HepG2 (cell line): ENCODE measurements at regions not wholly inside any gene's neighbourhood (a gene's known extent, or its start where the extent isn't known, plus 50 kb on each side); places are given as distances from the start of the nearest gene placed in this dataset.

ENCODE experiments used
- ATAC-seq: fragments of 200-7000 bp; cut with Tn5 transposase; 3 replicates; pipeline ENCODE4 v1.9.1; 2020; ENCODE audit warnings: mild to moderate bottlenecking, moderate library complexity
- BruUV-seq: library from RNA; stranded (reverse); fragments of 400-500 nt; replicated peaks from 2 replicates; lab custom pipeline; 2021; lab: Mats Ljungman, UMichigan
- CTCF ChIA-PET: fragments of 300-600 bp; formaldehyde crosslinking; extraction: SDS; loops from one replicate; lab custom pipeline; 2021; ENCODE audit warnings: low total read pairs, inconsistent platforms, low intra/inter-chr PET ratio; lab: Yijun Ruan, JAX
- POLR2A ChIA-PET: fragments of 350-600 bp; sonication (Branson Sonifier 250); formaldehyde crosslinking; loops from one replicate; lab custom pipeline; 2020; ENCODE audit warnings: antibody characterized with exemption, inconsistent platforms; lab: Yijun Ruan, JAX
- DNase-seq: peaks from one replicate; pipeline ENCODE4 v3.0.0-alpha.2; 2015; ENCODE audit warnings: low spot score
- FAIRE-seq: peaks from 3 replicates; lab custom pipeline; 2011; peaks lifted over from hg19 to GRCh38; lab: Jason Lieb, UNC
- H2AFZ ChIP-seq: one replicate; pipeline ENCODE4 v1.6.1; 2011; ENCODE audit warnings: low read length, inconsistent platforms
- H3K27ac ChIP-seq: fragments of 300-600 bp; 3 replicates; pipeline ENCODE4 v1.8.0; 2011; ENCODE audit warnings: mixed run types, mild to moderate bottlenecking, mixed read lengths, low read length, inconsistent platforms; ENCODE audit not compliant: insufficient read depth; ENCODE audit errors: extremely low read length
- H3K27me3 ChIP-seq, 2 experiments: fragments of 200-600 bp in 1 of 2; 2 replicates in 1 of 2; 3 replicates in 1 of 2; pipeline versions ENCODE4 v1.6.0 to v1.8.0; 2011; ENCODE audit warnings: low read length in 2 of 2, mild to moderate bottlenecking in 2 of 2, moderate library complexity in 2 of 2, inconsistent platforms in 1 of 2; ENCODE audit not compliant: insufficient read depth in 2 of 2, control insufficient read depth in 1 of 2
- H3K36me3 ChIP-seq, 2 experiments: fragments of 200-600 bp in 1 of 2; replicated peaks in 1 of 2; 2 replicates in 1 of 2; 3 replicates in 1 of 2; pipeline versions ENCODE4 v1.5.1 to v1.8.0; 2011; ENCODE audit warnings: low read length in 2 of 2, inconsistent platforms in 1 of 2; ENCODE audit not compliant: insufficient read depth in 2 of 2, control insufficient read depth in 1 of 2
- H3K4me1 ChIP-seq: 2 replicates; pipeline ENCODE4 v1.5.1; 2012; ENCODE audit warnings: low read length, inconsistent platforms; ENCODE audit not compliant: insufficient read depth
- H3K4me2 ChIP-seq: 2 replicates; pipeline ENCODE4 v1.6.0; 2011; ENCODE audit warnings: low read depth, low read length, inconsistent platforms
- H3K4me3 ChIP-seq, 3 experiments: fragments of 200-600 bp in 1 of 3; sonication (generic), shearing (Covaris generic) in 1 of 3; replicated peaks in 1 of 3; 2 replicates each; pipeline ENCODE4 v1.5.1; 2011 to 2016; ENCODE audit warnings: low read length in 3 of 3, inconsistent platforms in 2 of 3, low read depth in 2 of 3, mild to moderate bottlenecking in 2 of 3, control low read depth in 1 of 3, mixed read lengths in 1 of 3; ENCODE audit not compliant: insufficient read depth in 1 of 3
- H3K79me2 ChIP-seq: one replicate; pipeline ENCODE4 v1.6.1; 2011; ENCODE audit warnings: low read length, inconsistent platforms; ENCODE audit not compliant: insufficient read depth
- H3K9ac ChIP-seq: 2 replicates; pipeline ENCODE4 v1.6.0; 2011; ENCODE audit warnings: mild to moderate bottlenecking, low read depth, low read length, inconsistent platforms; ENCODE audit not compliant: insufficient read depth
- H3K9me3 ChIP-seq: 2 replicates; pipeline ENCODE4 v1.5.1; 2012; ENCODE audit warnings: mild to moderate bottlenecking, low read length
- H4K20me1 ChIP-seq: 2 replicates; pipeline ENCODE4 v1.6.0; 2011; ENCODE audit warnings: inconsistent platforms, mild to moderate bottlenecking, low read length, moderate library complexity; ENCODE audit not compliant: insufficient read depth
- FOXK1 ChIP-seq: sonication (generic); formaldehyde crosslinking; IDR thresholded peaks from 2 replicates; pipeline ENCODE4 v1.4.0; 2020; ENCODE audit warnings: low read depth, missing genetic modification reagents, borderline replicate concordance
- FOXP1 ChIP-seq, 2 experiments: fragments of 450-650 bp in 1 of 2; IDR thresholded peaks; 2 replicates each; pipeline ENCODE4 v1.6.1; 2017 to 2018; ENCODE audit warnings: antibody characterized with exemption in 1 of 2
- KDM1A ChIP-seq: IDR thresholded peaks from 2 replicates; pipeline ENCODE4 v1.6.1; 2016; ENCODE audit warnings: missing compliant biosample characterization
- MTERF4 ChIP-seq: sonication (generic); formaldehyde crosslinking; IDR thresholded peaks from 2 replicates; pipeline ENCODE4 v1.8.0; 2023; ENCODE audit warnings: mild to moderate bottlenecking, missing genetic modification reagents
- NCOA5 ChIP-seq: sonication (generic); formaldehyde crosslinking; IDR thresholded peaks from 2 replicates; pipeline ENCODE4 v1.4.0; 2020; ENCODE audit warnings: missing genetic modification reagents
- NFAT5 ChIP-seq: sonication (generic); formaldehyde crosslinking; IDR thresholded peaks from 2 replicates; pipeline ENCODE4 v1.4.0; 2020; ENCODE audit warnings: missing genetic modification reagents
- PRDM10 ChIP-seq: sonication (generic); formaldehyde crosslinking; IDR thresholded peaks from 2 replicates; pipeline ENCODE4 v1.4.0; 2020; ENCODE audit warnings: low read depth, missing genetic modification reagents
- RAD51 ChIP-seq: fragments of 450-650 bp; IDR thresholded peaks from 2 replicates; pipeline ENCODE4 v1.6.1; 2016; ENCODE audit warnings: borderline replicate concordance
- ZBTB25 ChIP-seq: IDR thresholded peaks from 2 replicates; pipeline ENCODE4 v1.6.1; 2018; ENCODE audit warnings: missing genetic modification reagents
- ZNF329 ChIP-seq: sonication (generic); formaldehyde crosslinking; IDR thresholded peaks from 2 replicates; pipeline ENCODE4 v1.9.0; 2021; ENCODE audit warnings: low read depth, mild to moderate bottlenecking, missing genetic modification reagents
- ZNF460 ChIP-seq: sonication (generic); formaldehyde crosslinking; IDR thresholded peaks from 2 replicates; pipeline ENCODE4 v1.5.1; 2020; ENCODE audit warnings: missing genetic modification reagents, mild to moderate bottlenecking, borderline replicate concordance
- ZNF543 ChIP-seq: sonication (generic); formaldehyde crosslinking; IDR thresholded peaks from 2 replicates; pipeline ENCODE4 v1.4.0; 2020; ENCODE audit warnings: mild to moderate bottlenecking, missing genetic modification reagents
- ZNF549 ChIP-seq: sonication (generic); formaldehyde crosslinking; IDR thresholded peaks from 2 replicates; pipeline ENCODE4 v1.5.0; 2020; ENCODE audit warnings: missing genetic modification reagents
- ZNF670 ChIP-seq: sonication (generic); formaldehyde crosslinking; IDR thresholded peaks from 2 replicates; pipeline ENCODE4 v1.8.0; 2022; ENCODE audit warnings: mild to moderate bottlenecking, missing genetic modification reagents, borderline replicate concordance
- ZNF75D ChIP-seq: sonication (generic); formaldehyde crosslinking; IDR thresholded peaks from 2 replicates; pipeline ENCODE4 v1.8.1; 2023; ENCODE audit warnings: missing genetic modification reagents, mild to moderate bottlenecking, borderline replicate concordance
- WGBS: methylation state at CpG from one replicate; pipeline ENCODE4 v1.1.6; 2017; ENCODE audit warnings: low lambda C conversion rate; 5-methylcytosine and 5-hydroxymethylcytosine counted together
- in situ Hi-C: cut with HindIII; loops from 2 replicates; pipeline ENCODE4 v1.10.0; 2017; ENCODE audit warnings: low pct_unique_long_range_greater_than_20kb; ENCODE audit not compliant: extremely low pct_ligation_motif_present
- intact Hi-C: fragments of 100-400 bp; cut with micrococcal nuclease; formaldehyde crosslinking; loops from one replicate; pipeline ENCODE4 v1.10.0; 2022; ENCODE audit not compliant: unreplicated experiment

GRCh38 chr1:147095691-147096090 is 76.6 kb downstream of the PRKAB2 start:
- Histone ChIP-seq H2AFZ (no peak overlapping the region), H3K4me3 (no peak overlapping the region), H3K79me2 (no peaks in the 10 kb centered on the region), H3K27me3 (peaks cover 0 to 11% of the 10 kb centered on the region in 2 experiments; a peak in 3 of 5 replicates), H3K9me3 (no peaks in the 10 kb centered on the region; the same call in 1 of the 2 replicates), H3K4me2 (no peak overlapping the region), H3K27ac (no peak overlapping the region), H3K4me1 (0 out of 2 replicates have a peak, but pooled peaks cover 4% of the 10 kb centered on the region), H3K9ac (no peak overlapping the region), H4K20me1 (no peaks in the 10 kb centered on the region), H3K36me3 (no peaks in the 10 kb centered on the region)
- ChIA-PET CTCF (no interaction called here), POLR2A (no interaction called here)
- 18% methylated on average over 4 of the region's 4 CpGs for WGBS
- intact Hi-C loops (loop anchor here (2.0 kb wide), 1 partner anchor 21 kb away; no protein-coding TSS in a partner anchor), in situ Hi-C loops (no loop called here)
- FAIRE-seq: no peak
- no TSS peak for BruUV-seq
- no peak for ATAC-seq
- TF ChIP-seq NCOA5 (CRISPR knock-in tag) (no peak), ZNF329 (CRISPR knock-in tag) (no peak), RAD51 (no peak), KDM1A (CRISPR knock-in tag) (no peak), FOXP1 (IDR thresholded peaks at IDR 0.05) (no peak), FOXP1 (CRISPR knock-in tag; IDR thresholded peaks at IDR 0.05) (no peak), ZNF549 (no peak), MTERF4 (CRISPR knock-in tag) (no peak), ZNF670 (no peak), NFAT5 (CRISPR knock-in tag) (no peak), FOXK1 (CRISPR knock-in tag) (no peak), ZNF460 (no peak), ZNF75D (no peak), PRDM10 (CRISPR knock-in tag) (no peak), ZBTB25 (CRISPR knock-in tag) (no peak), ZNF543 (no peak)
- DNase-seq: no peak
